ENCODE measurements at regions not wholly inside any gene's neighbourhood (a gene's known extent, or its start where the extent isn't known, plus 50 kb on each side); places are given as distances from the start of the nearest gene placed in this dataset.

DNA sequence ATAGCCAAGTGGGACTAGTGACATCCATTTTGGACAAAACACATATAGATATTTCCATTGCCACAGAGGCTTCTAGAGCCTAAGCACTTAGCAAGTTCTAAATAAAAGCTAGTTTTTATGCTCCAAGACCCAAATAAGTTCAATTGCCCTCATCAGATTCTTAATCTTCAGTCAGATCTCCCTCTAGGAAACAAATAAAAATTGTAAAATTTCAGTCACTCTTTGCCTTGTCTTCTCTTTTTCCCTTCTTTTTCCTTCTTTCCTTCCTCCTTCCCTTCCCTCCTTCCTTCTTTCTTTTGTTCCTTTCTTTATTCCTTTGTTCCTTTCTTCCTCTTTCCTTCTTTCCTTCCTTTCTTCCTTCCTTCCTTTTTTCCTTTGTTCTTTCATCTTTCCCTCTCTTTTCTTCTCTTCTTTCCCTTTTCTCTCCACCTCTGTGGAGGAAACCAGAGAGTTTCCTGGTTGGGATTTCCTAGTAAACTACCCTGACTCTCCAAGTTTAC is 68.8 kb upstream of the GADL1 start:
- ChIA-PET POLR2A (no interaction called here), CTCF (no interaction called here), RAD21 (ENCODE audit: low non-redundant PET in 1 of 2, low total read pairs in 2 of 2, uncharacterized antibody in 2 of 2, unreplicated experiment in 2 of 2) (no interaction called here)
- intact Hi-C loops (cut with micrococcal nuclease), result no loop called here
- Histone ChIP-seq H3K79me2 (ENCODE audit: insufficient read depth, low read length) (no peaks in the 10 kb centered on the region), H3K4me1 (ENCODE audit: control insufficient read depth in 1 of 2, insufficient read depth in 2 of 2, low read length in 2 of 2) (no peaks in the 10 kb centered on the region), H3K4me2 (ENCODE audit: low read length) (no peak overlapping the region), H3K9me2 (ENCODE audit: insufficient read depth) (no peaks in the 10 kb centered on the region), H3K4me3 (replicated peaks in 1 of 2; ENCODE audit: low read depth in 1 of 2, low read length in 2 of 2) (no peak overlapping the region), H4K20me1 (ENCODE audit: insufficient read depth) (no peaks in the 10 kb centered on the region), H3K27me3 (ENCODE audit: insufficient read depth, low read length) (no peaks in the 10 kb centered on the region), H3K9me3 (ENCODE audit: control insufficient read depth in 1 of 2, insufficient read depth in 1 of 2, low read depth in 1 of 2, low read length in 2 of 2) (no peaks in the 10 kb centered on the region; a peak in 1 of 4 replicates), H3K27ac (ENCODE audit: low read depth, low read length) (no peak overlapping the region), H2AFZ (ENCODE audit: low read depth, low read length, poor library complexity, severe bottlenecking) (no peak overlapping the region), H3K36me3 (ENCODE audit: control insufficient read depth in 1 of 2, insufficient read depth in 2 of 2, low read length in 2 of 2) (no peaks in the 10 kb centered on the region), H3K9ac (ENCODE audit: low read length) (no peak overlapping the region)
- no TSS peak for BruUV-seq (replicated peaks)
- no peak for DNase-seq (ENCODE audit: low read depth, low spot score)
- ATAC-seq, result no peak
- TF ChIP-seq, protein P1, sequence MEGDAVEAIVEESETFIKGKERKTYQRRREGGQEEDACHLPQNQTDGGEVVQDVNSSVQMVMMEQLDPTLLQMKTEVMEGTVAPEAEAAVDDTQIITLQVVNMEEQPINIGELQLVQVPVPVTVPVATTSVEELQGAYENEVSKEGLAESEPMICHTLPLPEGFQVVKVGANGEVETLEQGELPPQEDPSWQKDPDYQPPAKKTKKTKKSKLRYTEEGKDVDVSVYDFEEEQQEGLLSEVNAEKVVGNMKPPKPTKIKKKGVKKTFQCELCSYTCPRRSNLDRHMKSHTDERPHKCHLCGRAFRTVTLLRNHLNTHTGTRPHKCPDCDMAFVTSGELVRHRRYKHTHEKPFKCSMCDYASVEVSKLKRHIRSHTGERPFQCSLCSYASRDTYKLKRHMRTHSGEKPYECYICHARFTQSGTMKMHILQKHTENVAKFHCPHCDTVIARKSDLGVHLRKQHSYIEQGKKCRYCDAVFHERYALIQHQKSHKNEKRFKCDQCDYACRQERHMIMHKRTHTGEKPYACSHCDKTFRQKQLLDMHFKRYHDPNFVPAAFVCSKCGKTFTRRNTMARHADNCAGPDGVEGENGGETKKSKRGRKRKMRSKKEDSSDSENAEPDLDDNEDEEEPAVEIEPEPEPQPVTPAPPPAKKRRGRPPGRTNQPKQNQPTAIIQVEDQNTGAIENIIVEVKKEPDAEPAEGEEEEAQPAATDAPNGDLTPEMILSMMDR (IDR thresholded peaks at IDR 0.05 in 2 of 3, conservative IDR thresholded peaks at IDR 0.05 in 1 of 3; ENCODE audit: borderline replicate concordance in 1 of 3, insufficient read depth in 1 of 3, low read depth in 2 of 3, low read length in 2 of 3), result no peak
- TF ChIP-seq ELF1 (IDR thresholded peaks at IDR 0.05; ENCODE audit: borderline replicate concordance, low read depth) (no peak), FOSL1 (IDR thresholded peaks at IDR 0.05; ENCODE audit: low read depth) (no peak), YY1 (IDR thresholded peaks at IDR 0.05; ENCODE audit: extremely low read depth, insufficient replicate concordance, low read depth, low read length) (no peak), SP1 (IDR thresholded peaks at IDR 0.05; ENCODE audit: low read depth) (no peak), POLR2A (IDR thresholded peaks at IDR 0.05; ENCODE audit: borderline replicate concordance, extremely low read depth, insufficient read depth, insufficient read length) (no peak)
- TF ChIP-seq, protein P2, sequence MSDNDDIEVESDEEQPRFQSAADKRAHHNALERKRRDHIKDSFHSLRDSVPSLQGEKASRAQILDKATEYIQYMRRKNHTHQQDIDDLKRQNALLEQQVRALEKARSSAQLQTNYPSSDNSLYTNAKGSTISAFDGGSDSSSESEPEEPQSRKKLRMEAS (IDR thresholded peaks at IDR 0.05), result no peak

DNA sequence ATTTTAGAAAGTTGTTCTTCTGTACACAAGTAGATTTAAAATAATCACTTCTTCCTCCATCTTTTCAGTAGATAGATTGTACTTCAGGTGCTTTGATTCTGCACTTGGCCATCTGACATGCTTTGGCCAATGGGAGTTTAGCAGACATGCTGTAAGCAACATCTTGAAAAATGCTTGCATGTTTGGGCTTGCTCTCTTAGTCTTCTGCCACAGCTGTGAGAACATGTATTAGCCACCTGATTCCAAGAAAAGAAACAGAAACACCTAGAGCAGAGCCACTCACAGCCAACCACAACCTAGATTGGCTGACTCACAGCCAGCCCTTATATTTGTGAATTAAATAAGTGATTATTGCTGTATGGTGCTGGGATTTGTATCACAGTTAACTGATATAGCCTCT is 70.2 kb upstream of the GADL1 start:
- H3K79me2 ChIP-seq (ENCODE audit: insufficient read depth, low read length), result no peaks in the 10 kb centered on the region
- H4K20me1 ChIP-seq (ENCODE audit: insufficient read depth), result no peaks in the 10 kb centered on the region
- H3K4me2 ChIP-seq (ENCODE audit: low read length), result no peak overlapping the region
- H3K9me2 ChIP-seq (ENCODE audit: insufficient read depth), result no peaks in the 10 kb centered on the region
- no peak overlapping the region for H3K9ac ChIP-seq (ENCODE audit: low read length)
- RAD21 ChIA-PET (ENCODE audit: low non-redundant PET in 1 of 2, low total read pairs in 2 of 2, uncharacterized antibody in 2 of 2, unreplicated experiment in 2 of 2), result no interaction called here
- no TSS peak for BruUV-seq (replicated peaks)
- DNase-seq (ENCODE audit: low read depth, low spot score), result no peak
- no peak overlapping the region for H2AFZ ChIP-seq (ENCODE audit: low read depth, low read length, poor library complexity, severe bottlenecking)
- no peaks in the 10 kb centered on the region for H3K27me3 ChIP-seq (ENCODE audit: insufficient read depth, low read length)
- no peaks in the 10 kb centered on the region for H3K4me1 ChIP-seq (ENCODE audit: control insufficient read depth in 1 of 2, insufficient read depth in 2 of 2, low read length in 2 of 2)
- no peak for ATAC-seq
- H3K4me3 ChIP-seq (replicated peaks in 1 of 2; ENCODE audit: low read depth in 1 of 2, low read length in 2 of 2), result no peak overlapping the region
- H3K36me3 ChIP-seq (ENCODE audit: control insufficient read depth in 1 of 2, insufficient read depth in 2 of 2, low read length in 2 of 2), result no peaks in the 10 kb centered on the region
- H3K27ac ChIP-seq (ENCODE audit: low read depth, low read length), result no peak overlapping the region
- H3K9me3 ChIP-seq (ENCODE audit: control insufficient read depth in 1 of 2, insufficient read depth in 1 of 2, low read depth in 1 of 2, low read length in 2 of 2), result no peaks in the 10 kb centered on the region
- POLR2A ChIA-PET, result no interaction called here
- intact Hi-C loops (cut with micrococcal nuclease), result no loop called here
- CTCF ChIA-PET, result no interaction called here
- TF ChIP-seq EZH2phosphoT487 (IDR thresholded peaks at IDR 0.05; ENCODE audit: borderline replicate concordance) (no peak), CBX3 (IDR thresholded peaks at IDR 0.05; ENCODE audit: low read depth) (no peak), ZNF274 (IDR thresholded peaks at IDR 0.05; ENCODE audit: low read depth, low read length) (no peak)
- TF ChIP-seq, protein P3, sequence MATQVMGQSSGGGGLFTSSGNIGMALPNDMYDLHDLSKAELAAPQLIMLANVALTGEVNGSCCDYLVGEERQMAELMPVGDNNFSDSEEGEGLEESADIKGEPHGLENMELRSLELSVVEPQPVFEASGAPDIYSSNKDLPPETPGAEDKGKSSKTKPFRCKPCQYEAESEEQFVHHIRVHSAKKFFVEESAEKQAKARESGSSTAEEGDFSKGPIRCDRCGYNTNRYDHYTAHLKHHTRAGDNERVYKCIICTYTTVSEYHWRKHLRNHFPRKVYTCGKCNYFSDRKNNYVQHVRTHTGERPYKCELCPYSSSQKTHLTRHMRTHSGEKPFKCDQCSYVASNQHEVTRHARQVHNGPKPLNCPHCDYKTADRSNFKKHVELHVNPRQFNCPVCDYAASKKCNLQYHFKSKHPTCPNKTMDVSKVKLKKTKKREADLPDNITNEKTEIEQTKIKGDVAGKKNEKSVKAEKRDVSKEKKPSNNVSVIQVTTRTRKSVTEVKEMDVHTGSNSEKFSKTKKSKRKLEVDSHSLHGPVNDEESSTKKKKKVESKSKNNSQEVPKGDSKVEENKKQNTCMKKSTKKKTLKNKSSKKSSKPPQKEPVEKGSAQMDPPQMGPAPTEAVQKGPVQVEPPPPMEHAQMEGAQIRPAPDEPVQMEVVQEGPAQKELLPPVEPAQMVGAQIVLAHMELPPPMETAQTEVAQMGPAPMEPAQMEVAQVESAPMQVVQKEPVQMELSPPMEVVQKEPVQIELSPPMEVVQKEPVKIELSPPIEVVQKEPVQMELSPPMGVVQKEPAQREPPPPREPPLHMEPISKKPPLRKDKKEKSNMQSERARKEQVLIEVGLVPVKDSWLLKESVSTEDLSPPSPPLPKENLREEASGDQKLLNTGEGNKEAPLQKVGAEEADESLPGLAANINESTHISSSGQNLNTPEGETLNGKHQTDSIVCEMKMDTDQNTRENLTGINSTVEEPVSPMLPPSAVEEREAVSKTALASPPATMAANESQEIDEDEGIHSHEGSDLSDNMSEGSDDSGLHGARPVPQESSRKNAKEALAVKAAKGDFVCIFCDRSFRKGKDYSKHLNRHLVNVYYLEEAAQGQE (IDR thresholded peaks at IDR 0.05; ENCODE audit: low read depth), result no peak

Measured in HCT116 (cell line).